ENCODE measurements at regions not wholly inside any gene's neighbourhood (a gene's known extent, or its start where the extent isn't known, plus 50 kb on each side); places are given as distances from the start of the nearest gene placed in this dataset.

DNA sequence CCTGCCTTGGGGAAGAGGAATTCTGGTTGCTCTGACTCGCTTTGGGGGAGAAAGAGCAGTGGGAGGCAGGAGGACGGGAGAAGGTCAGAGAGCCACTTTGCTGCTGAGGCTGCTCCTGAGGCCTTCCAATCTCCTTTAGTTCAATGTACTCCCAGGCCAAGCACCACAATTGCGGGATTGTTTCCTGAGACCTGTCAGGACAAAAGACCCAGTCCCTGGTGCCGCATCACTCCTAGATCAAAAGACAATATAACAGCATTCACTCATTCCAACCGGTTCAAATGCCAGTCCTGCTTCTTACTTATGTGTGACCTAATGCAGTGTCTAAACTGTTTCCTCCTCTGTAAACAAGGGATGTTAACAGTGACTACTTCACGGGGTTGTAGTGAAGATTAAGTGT lies 106.4 kb downstream of the TRIML1 start:
- H3K9me3 ChIP-seq (ENCODE audit: control insufficient read depth, insufficient read depth, low read depth, low read length), result no peaks in the 10 kb centered on the region
- no peak overlapping the region for H3K4me3 ChIP-seq (ENCODE audit: low read depth, low read length)
- H3K4me1 ChIP-seq (ENCODE audit: control insufficient read depth, insufficient read depth, low read length), result no peaks in the 10 kb centered on the region
- H3K9ac ChIP-seq (ENCODE audit: low read length), result no peak overlapping the region
- no peaks in the 10 kb centered on the region for H3K27me3 ChIP-seq (ENCODE audit: control insufficient read depth, insufficient read depth, low read length)
- no peak overlapping the region for H3K27ac ChIP-seq (ENCODE audit: low read depth, low read length)
- H3K36me3 ChIP-seq (ENCODE audit: control insufficient read depth, insufficient read depth, low read length), result no peaks in the 10 kb centered on the region

- no peak overlapping the region for H3K9ac ChIP-seq (ENCODE audit: low read length)
- H3K4me1 ChIP-seq (ENCODE audit: control insufficient read depth, insufficient read depth, low read length), result no peaks in the 10 kb centered on the region
- peaks cover 3% of the 10 kb centered on the region; the same call in 1 of the 2 replicates for H3K9me3 ChIP-seq (ENCODE audit: control insufficient read depth, insufficient read depth, low read depth, low read length)
- H3K27me3 ChIP-seq (ENCODE audit: control insufficient read depth, insufficient read depth, low read length), result no peaks in the 10 kb centered on the region
- no peak overlapping the region for H3K4me3 ChIP-seq (ENCODE audit: low read depth, low read length)
- no peaks in the 10 kb centered on the region for H3K36me3 ChIP-seq (ENCODE audit: control insufficient read depth, insufficient read depth, low read length)
- H3K27ac ChIP-seq (ENCODE audit: low read depth, low read length), result no peak overlapping the region
Measured at GRCh38 chr4:188246488-188246887, 107.2 kb downstream of the TRIML1 start.

- H3K36me3 ChIP-seq (ENCODE audit: control insufficient read depth, insufficient read depth, low read length), result no peaks in the 10 kb centered on the region
- peaks cover 5% of the 10 kb centered on the region; the same call in 1 of the 2 replicates for H3K9me3 ChIP-seq (ENCODE audit: control insufficient read depth, insufficient read depth, low read depth, low read length)
- no peak overlapping the region for H3K9ac ChIP-seq (ENCODE audit: low read length)
- no peaks in the 10 kb centered on the region for H3K4me1 ChIP-seq (ENCODE audit: control insufficient read depth, insufficient read depth, low read length)
- H3K27me3 ChIP-seq (ENCODE audit: control insufficient read depth, insufficient read depth, low read length), result no peaks in the 10 kb centered on the region
- no peak overlapping the region for H3K4me3 ChIP-seq (ENCODE audit: low read depth, low read length)
- H3K27ac ChIP-seq (ENCODE audit: low read depth, low read length), result no peak overlapping the region
Measured at GRCh38 chr4:188254211-188254610, 115.0 kb downstream of the TRIML1 start.

GRCh38 chr4:188262464-188262863 lies 123.2 kb downstream of the TRIML1 start:
- H3K27ac ChIP-seq (ENCODE audit: low read depth, low read length), result no peak overlapping the region

DNA sequence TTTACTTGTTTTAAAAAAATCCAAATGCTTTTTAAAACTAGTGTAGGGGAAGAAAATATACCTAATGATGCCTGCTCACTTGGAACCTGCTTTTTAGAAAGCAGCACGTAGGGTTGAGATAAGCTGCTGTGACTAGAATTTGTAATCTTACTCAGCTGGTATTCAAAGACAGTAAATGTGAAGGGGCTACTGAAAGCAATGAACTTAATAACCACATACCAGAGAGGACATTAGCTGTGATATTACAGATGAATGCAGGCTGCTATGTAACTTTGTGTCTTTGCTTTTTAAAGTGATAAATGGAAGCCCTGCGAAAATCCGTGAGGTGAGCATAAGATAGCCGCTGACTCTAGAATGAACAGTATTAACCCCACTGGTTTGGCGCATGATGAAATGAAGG lies 124.1 kb downstream of the TRIML1 start:
- H3K4me1 ChIP-seq (ENCODE audit: control insufficient read depth, insufficient read depth, low read length), result peaks cover 6% of the 10 kb centered on the region; the same call in 1 of the 2 replicates
- H3K27ac ChIP-seq (ENCODE audit: low read depth, low read length), result no peak overlapping the region
- H3K36me3 ChIP-seq (ENCODE audit: control insufficient read depth, insufficient read depth, low read length), result no peaks in the 10 kb centered on the region
- H3K9me3 ChIP-seq (ENCODE audit: control insufficient read depth, insufficient read depth, low read depth, low read length), result no peaks in the 10 kb centered on the region
- H3K27me3 ChIP-seq (ENCODE audit: control insufficient read depth, insufficient read depth, low read length), result no peaks in the 10 kb centered on the region
- no peak overlapping the region for H3K4me3 ChIP-seq (ENCODE audit: low read depth, low read length)
- H3K9ac ChIP-seq (ENCODE audit: low read length), result no peak overlapping the region

More at GRCh38 chr4:188262464-188262863, 123.2 kb downstream of the TRIML1 start:
- H3K27me3 ChIP-seq (ENCODE audit: control insufficient read depth, insufficient read depth, low read length), result no peaks in the 10 kb centered on the region
- no peak overlapping the region for H3K9ac ChIP-seq (ENCODE audit: low read length)
- H3K4me1 ChIP-seq (ENCODE audit: control insufficient read depth, insufficient read depth, low read length), result no peaks in the 10 kb centered on the region
- H3K4me3 ChIP-seq (ENCODE audit: low read depth, low read length), result no peak overlapping the region
- no peaks in the 10 kb centered on the region for H3K9me3 ChIP-seq (ENCODE audit: control insufficient read depth, insufficient read depth, low read depth, low read length)
- H3K36me3 ChIP-seq (ENCODE audit: control insufficient read depth, insufficient read depth, low read length), result no peaks in the 10 kb centered on the region

GRCh38 chr4:188266386-188266785 lies 127.1 kb downstream of the TRIML1 start:
- Histone ChIP-seq H3K27me3 (ENCODE audit: control insufficient read depth, insufficient read depth, low read length) (no peaks in the 10 kb centered on the region), H3K27ac (ENCODE audit: low read depth, low read length) (no peak overlapping the region), H3K9me3 (ENCODE audit: control insufficient read depth, insufficient read depth, low read depth, low read length) (no peaks in the 10 kb centered on the region)

DNA sequence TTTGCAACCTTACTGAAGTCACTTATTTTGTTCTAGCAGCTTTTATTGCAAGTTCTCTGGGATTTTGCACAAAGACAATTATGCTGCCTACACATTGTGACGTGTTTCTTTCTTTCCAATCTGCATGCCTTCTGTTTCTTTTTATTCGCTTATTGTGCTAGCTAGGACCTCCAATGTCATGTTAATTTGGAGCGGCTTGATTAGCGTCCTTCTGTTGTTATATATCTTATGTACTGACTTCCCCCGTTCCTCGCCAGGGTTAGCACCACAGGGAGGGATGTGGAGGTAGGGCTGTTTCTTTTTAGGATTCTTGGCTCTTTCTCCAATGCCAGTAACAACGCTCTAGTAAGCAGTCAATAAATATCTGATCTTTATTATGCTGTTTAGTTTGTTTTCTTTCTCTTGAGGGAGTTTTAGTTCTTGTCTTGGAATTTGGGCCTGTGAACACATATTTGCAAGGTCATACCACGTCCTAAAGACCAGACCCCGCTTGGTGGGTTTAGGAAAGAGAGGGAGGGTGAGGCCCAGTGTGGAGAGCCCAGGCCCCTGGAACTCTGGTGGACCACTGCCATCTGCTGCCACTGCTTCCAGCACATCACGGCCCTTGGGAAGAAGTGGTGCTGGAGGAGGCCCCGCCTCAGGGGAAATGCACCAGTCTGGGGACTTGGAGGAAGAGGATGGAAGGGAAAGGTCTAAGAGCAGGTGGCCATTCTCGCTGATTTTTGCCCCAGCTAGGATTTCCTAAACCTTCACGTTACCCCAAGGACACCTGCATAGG lies 129.1 kb downstream of the TRIML1 start:
- no peaks in the 10 kb centered on the region for H3K9me3 ChIP-seq (ENCODE audit: control insufficient read depth, insufficient read depth, low read depth, low read length)
- no peaks in the 10 kb centered on the region for H3K27me3 ChIP-seq (ENCODE audit: control insufficient read depth, insufficient read depth, low read length)
- no peak overlapping the region for H3K27ac ChIP-seq (ENCODE audit: low read depth, low read length)
- peaks cover 10% of the 10 kb centered on the region; the same call in 1 of the 2 replicates for H3K4me1 ChIP-seq (ENCODE audit: control insufficient read depth, insufficient read depth, low read length)
- no peak overlapping the region for H3K4me3 ChIP-seq (ENCODE audit: low read depth, low read length)
- H3K36me3 ChIP-seq (ENCODE audit: control insufficient read depth, insufficient read depth, low read length), result no peaks in the 10 kb centered on the region
- no peak overlapping the region for H3K9ac ChIP-seq (ENCODE audit: low read length)

More at GRCh38 chr4:188266386-188266785, 127.1 kb downstream of the TRIML1 start:
- no peak overlapping the region for H3K9ac ChIP-seq (ENCODE audit: low read length)
- no peak overlapping the region for H3K4me3 ChIP-seq (ENCODE audit: low read depth, low read length)
- H3K4me1 ChIP-seq (ENCODE audit: control insufficient read depth, insufficient read depth, low read length), result peaks cover 10% of the 10 kb centered on the region; the same call in 1 of the 2 replicates
- no peaks in the 10 kb centered on the region for H3K36me3 ChIP-seq (ENCODE audit: control insufficient read depth, insufficient read depth, low read length)

DNA sequence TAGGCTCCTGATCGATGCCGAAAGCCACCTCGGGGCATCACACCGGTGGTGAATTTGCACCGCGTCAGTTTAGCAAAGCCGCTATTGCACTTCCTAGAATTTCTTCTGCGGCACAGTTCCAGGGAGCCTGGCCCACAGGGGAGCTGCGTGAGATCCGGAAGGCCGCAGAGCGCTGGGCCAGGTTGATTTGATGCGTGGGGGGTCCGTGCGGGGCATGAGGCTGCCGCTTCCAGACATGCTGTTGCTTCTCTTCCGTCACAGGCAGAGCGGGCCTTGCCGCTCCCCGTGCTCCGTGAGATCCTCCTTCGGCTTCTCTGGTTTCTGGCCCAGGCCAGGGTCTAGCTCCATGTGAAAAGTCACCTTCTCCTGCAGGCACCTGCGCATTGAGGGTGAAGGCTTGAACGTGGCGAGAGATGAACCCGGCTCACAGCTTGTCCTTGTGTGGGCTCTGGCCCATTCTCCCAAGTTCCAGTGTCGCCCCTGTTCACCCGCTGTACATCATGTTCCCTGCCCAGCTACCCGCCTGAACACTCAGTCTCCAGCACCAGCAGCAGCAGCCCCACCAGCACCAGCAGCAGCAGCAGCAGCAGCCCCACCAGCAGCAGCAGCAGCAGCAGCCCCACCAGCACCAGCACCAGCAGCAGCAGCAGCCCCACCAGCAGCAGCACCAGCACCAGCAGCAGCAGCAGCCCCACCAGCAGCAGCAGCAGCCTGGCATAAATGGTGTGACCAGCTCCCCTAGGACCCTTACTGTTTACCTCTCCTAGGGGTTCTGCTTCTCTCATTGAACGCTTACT lies 131.2 kb downstream of the TRIML1 start:
- Histone ChIP-seq H3K4me3 (ENCODE audit: low read depth, low read length) (no peak overlapping the region), H3K27ac (ENCODE audit: low read depth, low read length) (no peak overlapping the region), H3K36me3 (ENCODE audit: control insufficient read depth, insufficient read depth, low read length) (no peaks in the 10 kb centered on the region), H3K4me1 (ENCODE audit: control insufficient read depth, insufficient read depth, low read length) (peaks cover 10% of the 10 kb centered on the region; the same call in 1 of the 2 replicates), H3K27me3 (ENCODE audit: control insufficient read depth, insufficient read depth, low read length) (no peaks in the 10 kb centered on the region), H3K9ac (ENCODE audit: low read length) (no peak overlapping the region), H3K9me3 (ENCODE audit: control insufficient read depth, insufficient read depth, low read depth, low read length) (no peaks in the 10 kb centered on the region)

DNA sequence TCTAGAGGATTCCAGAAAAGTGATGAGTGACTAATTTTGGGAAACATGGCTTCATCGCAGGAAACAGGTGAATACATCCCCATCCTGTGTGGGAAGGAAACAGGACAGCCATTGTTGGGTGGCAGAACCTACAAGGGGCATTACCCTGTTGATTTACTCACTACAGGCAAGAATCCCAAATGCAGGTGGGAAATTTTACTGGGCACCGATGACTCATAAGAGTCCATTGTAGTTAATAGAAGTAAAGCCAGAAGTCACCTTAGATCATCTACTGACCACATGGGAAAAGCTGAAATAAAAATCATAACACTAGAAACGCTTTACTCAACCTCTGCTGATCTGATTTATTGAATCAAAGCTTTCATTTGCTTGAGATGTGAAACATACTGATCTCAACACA lies 136.4 kb downstream of the TRIML1 start:
- no peak overlapping the region for H3K27ac ChIP-seq (ENCODE audit: low read depth, low read length)
- H3K36me3 ChIP-seq (ENCODE audit: control insufficient read depth, insufficient read depth, low read length), result no peaks in the 10 kb centered on the region
- H3K9ac ChIP-seq (ENCODE audit: low read length), result no peak overlapping the region
- H3K9me3 ChIP-seq (ENCODE audit: control insufficient read depth, insufficient read depth, low read depth, low read length), result no peaks in the 10 kb centered on the region
- no peak overlapping the region for H3K4me3 ChIP-seq (ENCODE audit: low read depth, low read length)
- no peaks in the 10 kb centered on the region for H3K4me1 ChIP-seq (ENCODE audit: control insufficient read depth, insufficient read depth, low read length)
- H3K27me3 ChIP-seq (ENCODE audit: control insufficient read depth, insufficient read depth, low read length), result no peaks in the 10 kb centered on the region

- Histone ChIP-seq H3K9ac (ENCODE audit: low read length) (no peak overlapping the region), H3K36me3 (ENCODE audit: control insufficient read depth, insufficient read depth, low read length) (no peaks in the 10 kb centered on the region), H3K4me3 (ENCODE audit: low read depth, low read length) (no peak overlapping the region), H3K9me3 (ENCODE audit: control insufficient read depth, insufficient read depth, low read depth, low read length) (no peaks in the 10 kb centered on the region), H3K4me1 (ENCODE audit: control insufficient read depth, insufficient read depth, low read length) (no peaks in the 10 kb centered on the region; the same call in 1 of the 2 replicates), H3K27ac (ENCODE audit: low read depth, low read length) (no peak overlapping the region), H3K27me3 (ENCODE audit: control insufficient read depth, insufficient read depth, low read length) (peaks cover 23% of the 10 kb centered on the region)
Measured at GRCh38 chr4:188279184-188279583, 139.9 kb downstream of the TRIML1 start.
